COLO668 (cell line): ENCODE measurements at regions not wholly inside any gene's neighbourhood (a gene's known extent, or its start where the extent isn't known, plus 50 kb on each side); places are given as distances from the start of the nearest gene placed in this dataset.

Experiments used
- DNase-seq: peaks from one replicate; lab custom pipeline; 2025; ENCODE audit not compliant: unreplicated experiment; lab: John Stamatoyannopoulos, UW

DNA sequence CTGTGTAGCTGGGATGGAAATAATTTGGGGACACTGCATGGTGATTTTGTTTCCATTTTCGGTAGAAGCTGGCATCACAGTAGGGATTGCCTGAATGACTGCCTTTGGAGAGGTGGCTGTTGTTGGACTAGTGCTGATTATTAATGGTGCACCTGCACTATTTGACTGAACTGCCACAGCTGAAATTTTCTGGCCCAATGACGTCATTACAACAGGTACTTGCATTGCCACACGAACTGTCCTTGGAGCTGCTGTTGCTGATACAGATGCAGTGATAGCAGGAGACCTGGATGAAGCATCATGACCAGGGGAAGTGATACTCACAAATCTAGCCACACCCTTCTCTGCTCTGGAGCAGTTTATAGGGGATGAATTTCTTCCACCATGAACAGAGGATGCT lies 95.6 kb upstream of the FOXC1 start:
- no peak for DNase-seq

DNA sequence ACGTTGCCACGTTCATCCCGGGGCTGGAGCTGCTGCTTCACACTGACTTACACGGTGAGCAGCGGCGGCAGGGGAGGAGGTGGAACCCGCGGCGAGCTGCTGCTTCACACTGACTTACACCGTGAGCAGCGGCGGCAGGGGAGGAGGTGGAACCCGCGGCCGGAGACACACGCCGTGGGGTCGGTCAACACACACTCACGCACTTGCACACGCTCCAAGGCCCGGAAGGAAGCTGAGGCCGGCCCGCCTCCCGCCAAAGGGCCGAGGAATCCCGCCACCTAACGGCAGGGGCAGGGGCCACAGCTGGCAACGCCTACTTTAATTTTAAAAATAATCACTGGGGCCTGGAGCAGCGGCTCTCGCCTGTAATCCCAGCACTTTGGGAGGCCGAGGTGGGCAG lies 94.4 kb upstream of the FOXC1 start:
- no peak for DNase-seq

DNA sequence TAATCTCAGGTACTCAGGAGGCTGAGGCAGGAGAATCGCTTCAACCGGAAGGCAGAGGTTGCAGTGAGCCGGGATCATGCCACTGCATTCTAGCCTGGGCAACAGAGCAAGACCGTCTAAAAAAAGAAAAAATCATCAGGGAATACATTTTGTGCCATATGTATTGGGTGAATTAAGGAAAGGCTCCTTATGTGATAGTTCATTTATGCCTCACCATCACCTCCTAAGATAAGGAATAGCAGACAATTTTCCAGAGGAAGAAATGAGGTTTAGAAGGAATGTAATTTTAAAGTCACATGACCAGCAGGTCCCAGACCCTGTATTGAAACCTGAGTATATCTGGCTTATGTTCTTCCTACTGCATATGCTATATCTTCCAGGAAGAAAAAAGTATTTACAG lies 93.9 kb upstream of the FOXC1 start:
- no peak for DNase-seq

DNA sequence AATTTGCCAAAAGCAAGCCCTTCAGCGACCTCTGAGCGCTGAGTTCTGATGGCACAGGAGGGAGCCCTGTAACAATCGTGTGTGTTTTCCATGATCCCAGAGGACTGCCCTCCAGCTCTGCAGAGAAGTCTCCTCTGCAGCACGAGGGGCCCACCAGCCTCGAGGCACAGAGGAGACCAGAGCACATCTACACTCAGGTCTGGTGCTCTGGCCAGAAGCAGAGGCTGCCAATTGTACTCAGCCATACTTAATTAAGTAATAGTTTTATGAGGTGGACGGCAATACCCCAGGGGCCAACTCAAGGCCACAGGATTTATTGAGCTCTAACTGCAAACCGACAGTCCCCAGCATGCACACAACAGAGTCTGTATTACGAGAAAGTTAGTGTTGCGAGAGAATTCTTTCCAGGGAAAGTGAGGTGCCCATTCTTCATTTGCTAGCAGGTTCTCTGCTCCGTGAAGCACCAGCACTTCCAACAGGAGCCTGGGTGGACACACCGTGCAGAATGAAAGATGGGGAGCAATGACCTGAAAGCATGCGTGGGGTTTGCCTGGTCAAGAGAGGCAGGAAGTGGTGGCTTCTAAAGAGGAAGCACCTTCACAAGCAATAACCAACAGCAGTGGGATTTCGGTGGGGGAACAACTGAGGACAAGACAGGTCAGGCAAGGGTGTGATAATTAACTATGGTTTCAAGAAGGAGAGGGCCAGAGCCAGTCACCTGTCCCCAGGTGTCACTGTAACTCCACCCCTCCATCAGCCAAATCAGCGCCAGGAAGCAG lies 92.8 kb upstream of the FOXC1 start:
- DNase-seq, result no peak

DNA sequence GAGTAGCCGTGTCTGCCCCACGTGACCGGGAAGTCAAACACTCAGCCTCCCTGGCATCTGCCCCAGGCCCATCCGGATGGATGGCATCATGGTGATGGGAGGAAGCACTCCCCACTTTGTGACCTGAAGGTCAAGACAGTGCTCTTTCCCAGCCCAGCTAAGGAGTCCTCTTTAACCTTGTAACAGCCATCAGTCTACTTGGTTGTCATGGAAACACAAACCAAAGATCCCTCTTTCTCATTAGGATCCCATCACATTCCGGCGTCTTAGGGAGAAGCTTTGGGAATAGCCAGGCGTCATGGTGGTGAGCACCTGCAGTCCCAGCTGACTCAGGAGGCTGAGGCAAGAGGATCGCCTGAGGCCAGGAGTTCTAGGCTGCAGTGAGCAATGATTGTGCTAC lies 90.9 kb upstream of the FOXC1 start:
- DNase-seq, result no peak

DNA sequence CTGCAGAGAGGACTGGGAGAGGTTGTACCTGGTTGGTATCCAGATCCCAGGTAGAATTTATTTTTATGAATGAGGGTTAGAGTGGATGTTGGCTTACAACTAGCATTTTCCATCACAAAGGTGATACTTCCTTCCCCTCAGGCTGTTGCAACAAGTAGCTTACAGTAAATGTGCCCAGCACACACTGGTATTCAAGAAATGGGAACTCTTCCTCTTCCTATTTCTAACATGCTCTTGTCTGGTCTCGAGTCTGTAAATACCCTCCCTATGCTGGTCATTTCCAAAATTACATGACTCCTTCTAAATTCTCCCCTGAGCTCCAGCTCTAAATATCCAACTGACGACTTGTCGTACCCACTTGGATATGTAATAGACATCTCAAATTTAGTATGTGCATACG lies 90.1 kb upstream of the FOXC1 start:
- DNase-seq, result no peak

DNA sequence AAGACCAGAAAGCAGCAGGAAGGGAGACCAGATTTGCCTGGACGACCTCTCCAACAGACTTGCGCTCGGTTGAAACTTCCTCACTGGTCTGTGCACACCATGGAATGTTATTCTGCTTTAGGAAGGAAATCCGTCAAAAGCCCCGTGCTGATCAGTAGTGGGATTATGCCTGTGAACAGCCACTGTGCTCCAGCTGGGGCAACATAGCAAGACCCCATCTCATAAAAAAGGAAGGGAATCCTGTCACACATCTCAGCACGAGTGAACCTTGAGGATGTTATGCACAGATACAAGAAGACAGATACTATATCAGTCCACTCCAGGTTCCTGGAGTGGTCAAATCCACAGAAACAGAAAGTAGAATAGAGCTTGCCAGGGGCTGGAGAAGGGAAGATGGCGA lies 86.9 kb upstream of the FOXC1 start:
- no peak for DNase-seq

DNA sequence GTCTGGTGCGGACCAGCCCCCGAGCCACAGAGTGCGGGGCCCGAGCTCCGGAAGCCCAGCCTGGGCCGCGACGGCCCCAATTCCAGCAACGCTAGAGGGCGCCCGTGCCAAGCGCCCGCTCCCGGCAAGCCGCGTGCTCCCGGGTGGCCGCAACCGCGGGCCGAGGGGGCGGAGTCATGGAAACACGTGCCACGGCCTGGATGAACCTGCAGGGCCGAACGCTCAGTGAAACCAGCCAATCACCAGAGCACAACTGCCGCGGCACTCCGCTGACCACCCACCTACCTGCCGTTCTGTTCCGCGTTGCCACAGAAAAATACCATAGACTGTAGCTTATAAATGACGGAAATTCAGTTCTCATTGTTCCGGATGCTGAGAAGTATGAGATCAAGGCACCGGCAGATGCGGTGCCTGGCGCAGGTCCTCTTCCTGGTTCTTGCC lies 85.7 kb upstream of the FOXC1 start:
- DNase-seq, result no peak

DNA sequence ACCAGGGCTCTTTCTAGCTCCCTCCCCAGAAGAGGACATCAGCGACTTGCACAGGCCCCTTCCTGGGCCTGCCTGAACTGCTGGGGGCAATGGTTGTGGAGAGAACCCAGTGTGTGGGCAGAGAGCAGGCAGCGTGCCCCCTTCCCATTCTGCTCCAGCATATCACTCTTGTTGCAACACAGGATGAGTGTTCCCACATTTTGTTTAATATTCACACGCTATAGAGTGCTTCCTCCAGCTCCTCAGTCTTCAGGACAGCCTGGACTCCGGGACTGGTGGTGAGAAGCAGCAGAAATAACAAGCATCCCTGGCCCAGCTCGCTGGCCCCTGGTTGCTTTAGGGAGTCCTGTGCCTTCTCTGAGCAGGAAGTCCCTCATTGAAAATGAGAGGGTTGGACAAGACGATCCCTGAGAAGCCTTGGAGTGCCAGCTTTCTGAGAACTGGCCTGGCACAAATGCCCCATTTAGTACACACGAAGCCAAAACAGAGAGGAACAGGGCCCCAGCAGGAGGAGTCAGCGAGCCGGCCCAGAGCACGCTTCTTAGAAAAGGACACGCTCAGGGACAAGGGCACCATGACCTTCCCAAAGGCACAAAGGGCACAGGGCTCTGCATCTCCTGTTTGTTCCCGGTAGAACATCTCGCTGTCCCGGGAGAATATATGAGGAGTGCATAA lies 84.2 kb upstream of the FOXC1 start:
- DNase-seq, result no peak

DNA sequence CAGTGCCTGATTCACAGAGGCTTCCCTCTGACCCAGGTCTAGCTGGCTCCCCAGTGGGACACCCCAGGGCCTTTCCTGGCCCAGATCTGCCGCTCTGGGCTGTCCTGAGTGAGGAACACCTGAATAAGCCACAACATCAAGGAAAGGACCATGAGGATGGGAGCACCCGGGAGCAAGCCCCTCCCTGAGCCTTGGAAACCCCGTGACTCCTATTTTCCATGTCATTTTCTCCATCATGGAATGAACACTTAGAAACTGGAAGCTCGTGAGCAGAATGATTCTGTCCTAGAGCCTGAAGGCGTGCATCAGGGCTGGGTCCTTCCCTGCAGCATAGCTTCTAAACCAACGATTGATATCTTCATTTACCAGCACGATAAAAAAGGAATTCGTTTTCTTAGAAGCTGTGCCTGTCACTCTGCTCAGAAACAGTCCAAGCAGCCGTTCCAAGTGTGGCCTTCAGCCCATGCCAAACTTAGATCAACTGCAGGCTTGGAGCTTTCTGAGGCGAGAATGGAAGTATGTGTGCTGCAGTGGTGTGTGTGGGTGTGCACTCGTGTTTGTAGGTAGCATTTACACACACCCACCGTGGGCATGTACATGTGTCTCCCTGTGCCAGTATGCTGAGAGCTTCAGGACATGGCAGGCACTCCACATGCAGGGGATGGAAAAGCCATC lies 83.2 kb upstream of the FOXC1 start:
- no peak for DNase-seq

DNA sequence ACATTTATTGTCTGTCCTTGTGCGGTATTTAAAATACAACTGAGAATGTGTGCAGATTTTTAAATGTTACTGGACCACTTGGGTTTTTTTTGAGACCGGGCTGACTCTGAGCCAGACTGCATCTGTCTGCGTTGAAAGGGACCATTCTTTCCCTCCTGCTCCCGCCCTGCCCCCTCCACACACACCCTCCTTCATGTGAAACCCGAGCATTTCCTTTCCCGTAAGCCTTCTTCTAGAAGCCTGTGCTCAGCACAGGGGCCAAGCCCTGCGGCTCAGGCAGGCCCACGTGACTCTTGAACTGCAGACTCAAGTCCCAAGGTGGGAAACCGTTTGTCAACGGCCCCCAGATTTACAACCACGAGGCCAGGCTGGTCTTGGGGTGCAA lies 82.7 kb upstream of the FOXC1 start:
- no peak for DNase-seq

DNA sequence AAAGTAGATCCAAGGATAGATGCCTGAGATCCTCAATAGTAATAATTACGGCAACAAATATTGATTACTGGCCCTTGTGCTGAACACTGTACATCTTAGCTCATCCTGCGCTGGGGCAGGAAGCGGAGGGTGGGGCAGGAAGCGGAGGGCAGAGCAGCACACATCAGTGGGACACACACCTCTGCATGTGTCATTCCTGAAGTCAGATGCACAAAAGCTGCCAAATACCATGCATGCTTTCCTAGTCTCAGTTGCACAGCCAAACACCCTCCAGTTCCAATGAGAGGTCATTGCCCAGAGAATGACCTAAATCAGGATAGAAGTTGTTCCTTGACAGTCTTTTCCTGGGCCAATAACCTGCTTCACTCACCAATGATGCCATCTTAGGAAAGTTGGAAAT lies 74.4 kb upstream of the FOXC1 start:
- DNase-seq, result no peak

DNA sequence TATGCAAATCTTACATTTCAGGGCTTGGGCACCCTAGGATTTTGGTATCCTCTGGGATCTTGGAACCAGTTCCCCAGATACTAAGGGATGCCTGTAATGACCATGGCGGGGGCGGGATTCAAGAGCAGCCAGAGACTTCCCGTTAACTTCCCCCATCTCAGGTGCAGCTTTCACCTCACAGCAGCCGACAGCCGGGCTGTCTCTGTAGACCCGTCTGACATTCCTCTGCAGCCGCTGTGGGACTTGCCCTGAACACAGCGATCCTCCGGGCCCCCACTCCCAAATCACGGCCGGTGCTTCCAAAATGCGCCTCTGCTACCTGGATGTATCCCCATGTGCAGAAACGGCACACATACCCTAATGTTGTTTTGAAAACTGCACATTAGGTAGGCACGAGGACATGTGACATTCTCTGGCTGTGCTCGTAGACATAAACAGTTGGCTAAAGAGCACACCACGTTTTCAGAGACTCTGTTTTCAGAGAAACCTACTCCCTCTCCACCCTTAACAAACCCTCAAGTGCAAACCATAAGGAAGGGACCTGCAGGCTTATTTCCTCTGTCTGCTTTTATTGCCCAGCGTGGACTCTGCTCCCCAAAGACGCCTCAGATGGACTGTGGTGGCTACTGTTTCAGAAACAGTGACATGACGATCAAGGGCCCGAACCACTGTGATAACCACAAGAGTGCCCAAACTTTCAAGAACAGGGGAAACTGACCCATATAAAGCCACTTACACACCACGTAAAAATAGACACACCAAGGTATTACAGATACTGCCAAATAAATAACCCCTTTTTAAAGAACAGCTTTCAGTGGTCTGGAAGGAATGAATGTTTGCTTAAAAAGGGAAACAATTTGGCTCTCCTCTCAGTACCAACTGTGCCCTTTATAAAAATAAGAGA lies 72.9 kb upstream of the FOXC1 start:
- DNase-seq, result no peak

DNA sequence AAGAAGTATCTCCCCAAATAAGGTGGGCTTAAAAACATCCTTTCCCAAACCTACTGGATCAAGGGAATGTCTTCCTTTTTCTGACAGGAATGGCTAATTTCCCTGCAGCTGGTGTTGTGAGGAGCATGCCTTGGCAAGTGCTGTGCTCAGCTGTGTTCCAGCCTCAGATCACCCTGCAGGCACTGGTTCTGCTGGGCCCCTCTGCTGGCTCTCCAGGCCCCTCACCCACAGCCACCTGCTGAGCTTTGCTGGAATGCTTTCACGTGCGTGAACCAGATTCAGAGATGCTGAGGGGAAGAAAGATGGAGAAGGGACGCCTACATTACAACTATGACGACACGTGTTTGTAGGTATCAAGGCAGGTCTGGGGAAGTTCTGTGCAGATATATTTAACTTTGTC lies 71.3 kb upstream of the FOXC1 start:
- no peak for DNase-seq

DNA sequence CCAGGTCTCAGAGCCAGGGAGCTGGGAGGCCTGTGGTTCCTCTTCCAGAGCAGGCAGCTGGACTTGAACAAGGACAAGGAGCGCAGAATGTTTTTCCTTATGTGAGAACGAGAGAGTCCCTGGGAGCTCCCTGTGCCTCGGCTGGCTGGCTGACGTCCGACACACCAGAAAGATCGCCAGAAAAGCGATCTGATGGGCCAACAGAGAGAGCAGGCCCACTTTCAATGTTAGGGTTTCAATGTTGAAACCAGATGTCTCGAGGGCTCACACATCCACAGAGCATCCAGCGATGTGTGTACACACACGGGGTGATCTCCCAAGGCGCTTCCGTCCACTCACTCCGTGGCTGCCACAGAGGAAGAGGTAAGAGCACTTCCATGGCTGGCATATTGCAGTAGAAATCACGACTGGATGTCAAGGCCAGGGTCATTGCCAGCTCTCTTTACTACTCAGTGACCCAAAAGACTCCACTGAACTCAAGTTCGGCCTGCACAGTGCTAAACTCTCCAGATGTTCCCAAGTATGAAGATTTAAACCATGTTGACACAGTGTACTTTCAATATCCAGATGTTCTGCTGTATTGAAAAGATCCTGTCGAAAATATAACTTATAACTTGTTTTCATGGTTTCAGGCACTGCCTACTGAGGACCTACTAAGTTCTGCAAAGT lies 70.8 kb upstream of the FOXC1 start:
- no peak for DNase-seq

DNA sequence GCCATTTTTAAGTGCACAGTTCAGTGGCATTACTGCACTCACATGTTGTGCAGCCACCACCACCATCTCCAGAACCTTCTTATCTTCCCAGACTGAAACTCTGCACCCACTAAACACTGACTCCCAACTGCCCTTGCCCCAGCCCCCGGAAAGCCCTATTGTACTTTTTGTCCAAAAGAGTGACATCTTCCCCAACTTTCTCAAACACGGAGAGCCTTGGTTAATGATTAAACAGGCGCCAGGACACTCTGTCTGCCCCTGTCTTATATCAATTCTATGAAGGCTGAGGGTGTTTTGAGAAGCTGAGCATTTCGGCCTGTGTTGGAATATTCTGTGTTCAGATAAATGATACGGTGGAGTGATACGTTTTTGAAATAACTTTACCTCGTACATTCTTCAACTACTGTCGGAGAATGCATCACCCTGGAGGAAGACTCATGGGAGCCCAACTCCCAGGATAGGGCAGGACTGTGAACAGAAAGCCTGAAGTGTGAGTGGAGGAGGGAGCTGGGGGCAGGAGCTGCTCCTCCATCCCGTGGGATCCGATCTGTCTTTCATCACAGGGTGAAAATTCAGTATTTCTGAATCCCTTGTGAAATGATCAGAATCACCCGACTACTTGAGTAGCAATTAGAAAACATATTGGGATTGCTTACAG lies 68.7 kb upstream of the FOXC1 start:
- no peak for DNase-seq

DNA sequence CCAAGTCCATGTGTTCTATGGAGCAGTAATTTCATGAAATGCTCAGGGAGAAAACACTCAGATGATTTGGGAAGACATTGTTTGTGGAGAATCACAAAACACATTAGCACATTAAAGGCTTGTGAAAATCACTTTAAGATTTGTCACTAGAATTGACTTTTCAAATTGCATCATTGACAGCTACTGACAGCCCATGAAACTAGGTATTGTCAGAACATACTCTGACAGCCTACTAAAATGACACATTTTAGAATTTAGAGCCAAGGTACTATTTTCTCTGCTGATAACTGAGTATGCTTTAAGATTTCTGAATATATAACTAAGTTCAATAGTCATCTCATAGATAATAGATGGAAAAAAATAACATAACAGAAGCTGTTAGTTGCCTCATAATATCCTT lies 67.4 kb upstream of the FOXC1 start:
- DNase-seq, result no peak

DNA sequence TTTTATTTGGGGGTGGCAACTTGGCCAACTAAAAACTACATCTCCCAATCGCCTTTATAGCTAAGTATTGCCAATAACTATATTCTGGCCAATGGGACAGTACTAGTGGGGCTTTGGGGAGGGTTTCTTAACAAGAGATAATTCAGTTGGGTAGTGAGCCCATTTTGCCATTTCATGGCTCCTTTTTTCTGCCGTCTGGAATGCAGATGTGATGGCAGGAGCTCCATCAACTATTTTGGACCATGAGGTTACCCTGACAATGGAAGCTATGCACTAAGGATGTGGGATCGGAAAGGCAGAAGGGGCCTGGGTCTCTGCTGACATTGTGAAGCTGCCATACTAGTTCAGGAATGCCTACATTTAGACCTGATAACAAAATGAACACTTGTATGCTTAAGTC lies 67.0 kb upstream of the FOXC1 start:
- no peak for DNase-seq

DNA sequence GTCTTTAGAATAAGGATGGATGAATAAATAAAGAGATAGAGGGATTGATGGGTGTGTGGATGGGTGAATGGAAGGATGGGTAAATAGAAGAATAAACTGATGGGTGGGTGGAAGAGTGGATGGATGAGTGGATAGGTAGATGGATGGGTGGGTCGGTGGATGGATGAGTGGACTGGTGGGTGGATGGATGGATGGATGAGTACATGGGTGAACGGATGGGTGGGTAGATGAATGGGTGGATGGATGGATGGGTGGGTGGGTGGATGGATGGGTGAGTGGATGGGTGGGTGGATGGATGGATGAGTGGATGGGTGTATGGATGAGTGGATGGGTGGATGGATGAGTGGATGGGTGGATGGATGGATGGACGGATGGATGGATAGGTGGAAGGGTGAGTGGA lies 65.7 kb upstream of the FOXC1 start:
- no peak for DNase-seq

DNA sequence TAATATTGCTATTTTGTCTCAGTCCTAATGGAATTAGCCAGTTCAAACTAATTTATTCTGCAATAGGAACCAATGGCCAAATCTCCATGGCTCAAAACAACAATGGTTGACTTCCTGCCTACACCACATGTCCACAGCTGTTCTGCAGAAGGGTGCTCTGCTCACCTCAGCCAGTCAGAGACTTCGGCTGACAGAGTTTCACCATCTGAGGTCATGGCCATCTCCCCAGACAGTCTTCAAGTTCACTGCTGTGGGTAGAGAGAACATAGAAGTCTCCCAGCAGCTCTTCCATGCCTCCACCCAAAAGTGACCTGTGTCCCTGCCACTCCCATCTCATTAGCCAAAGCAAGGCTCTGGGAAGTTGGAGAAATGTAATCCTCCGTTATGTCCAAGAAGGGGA lies 65.1 kb upstream of the FOXC1 start:
- no peak for DNase-seq
